BLaER1 (cell line): ENCODE measurements at regions not wholly inside any gene's neighbourhood (a gene's known extent, or its start where the extent isn't known, plus 50 kb on each side); places are given as distances from the start of the nearest gene placed in this dataset.

Source experiments
- H3K27ac ChIP-seq: shearing (Covaris generic); formaldehyde crosslinking; 2 replicates; pipeline ENCODE4 v1.8.1; 2022
- H3K27me3 ChIP-seq: shearing (Covaris generic); formaldehyde crosslinking; 2 replicates; pipeline ENCODE4 v1.8.1; 2022
- H3K36me3 ChIP-seq: shearing (Covaris generic); formaldehyde crosslinking; 2 replicates; pipeline ENCODE4 v1.8.1; 2022
- H3K4me1 ChIP-seq: shearing (Covaris generic); formaldehyde crosslinking; 2 replicates; pipeline ENCODE4 v1.8.1; 2022
- H3K4me2 ChIP-seq: shearing (Covaris generic); formaldehyde crosslinking; 2 replicates; pipeline ENCODE4 v1.8.1; 2022
- H3K4me3 ChIP-seq: shearing (Covaris generic); formaldehyde crosslinking; 2 replicates; pipeline ENCODE4 v1.8.1; 2022
- H3K9ac ChIP-seq: shearing (Covaris generic); formaldehyde crosslinking; 2 replicates; pipeline ENCODE4 v1.8.1; 2022
- H3K9me3 ChIP-seq: shearing (Covaris generic); formaldehyde crosslinking; 2 replicates; pipeline ENCODE4 v1.8.1; 2022
- H4K20me1 ChIP-seq: shearing (Covaris generic); formaldehyde crosslinking; 2 replicates; pipeline ENCODE4 v1.8.1; 2022
- Cebpa-rat ChIP-seq: shearing (Covaris generic); IDR thresholded peaks from 2 replicates; pipeline ENCODE4 v1.8.1; 2022

- Histone ChIP-seq H3K27ac (no peak overlapping the region), H3K36me3 (no peaks in the 10 kb centered on the region), H3K9ac (no peak overlapping the region), H3K27me3 (no peaks in the 10 kb centered on the region), H3K4me1 (no peaks in the 10 kb centered on the region), H3K4me2 (no peak overlapping the region), H3K9me3 (peaks cover 7% of the 10 kb centered on the region), H4K20me1 (no peaks in the 10 kb centered on the region), H3K4me3 (no peak overlapping the region)
- TF ChIP-seq Cebpa-rat = no peak
Measured at GRCh38 chr2:234735829-234736228, 216.0 kb upstream of the SH3BP4 start.

- H3K4me2 ChIP-seq = no peak overlapping the region
- H3K4me3 ChIP-seq = no peak overlapping the region
- H3K36me3 ChIP-seq = no peaks in the 10 kb centered on the region
- H4K20me1 ChIP-seq = no peaks in the 10 kb centered on the region
- no peak overlapping the region for H3K9ac ChIP-seq
- H3K4me1 ChIP-seq = no peaks in the 10 kb centered on the region
- no peak for TF ChIP-seq Cebpa-rat
- H3K9me3 ChIP-seq = peaks cover 7% of the 10 kb centered on the region
- no peak overlapping the region for H3K27ac ChIP-seq
- no peaks in the 10 kb centered on the region for H3K27me3 ChIP-seq
Measured at GRCh38 chr2:234733795-234734600, 217.8 kb upstream of the SH3BP4 start.

- H3K9ac ChIP-seq = no peak overlapping the region
- no peaks in the 10 kb centered on the region for H3K36me3 ChIP-seq
- H3K4me3 ChIP-seq = no peak overlapping the region
- no peaks in the 10 kb centered on the region for H4K20me1 ChIP-seq
- peaks cover 7% of the 10 kb centered on the region for H3K9me3 ChIP-seq
- no peak overlapping the region for H3K4me2 ChIP-seq
- no peak overlapping the region for H3K27ac ChIP-seq
- no peak for TF ChIP-seq Cebpa-rat
- H3K4me1 ChIP-seq = no peaks in the 10 kb centered on the region
- no peaks in the 10 kb centered on the region for H3K27me3 ChIP-seq
Measured at GRCh38 chr2:234733093-234733489, 218.7 kb upstream of the SH3BP4 start.

- H3K27ac ChIP-seq = no peak overlapping the region
- peaks cover 7% of the 10 kb centered on the region for H3K9me3 ChIP-seq
- H3K4me1 ChIP-seq = no peaks in the 10 kb centered on the region
- H3K4me2 ChIP-seq = no peak overlapping the region
- TF ChIP-seq Cebpa-rat = no peak
- no peak overlapping the region for H3K9ac ChIP-seq
- no peak overlapping the region for H3K4me3 ChIP-seq
- no peaks in the 10 kb centered on the region for H4K20me1 ChIP-seq
- no peaks in the 10 kb centered on the region for H3K27me3 ChIP-seq
- no peaks in the 10 kb centered on the region for H3K36me3 ChIP-seq
Measured at GRCh38 chr2:234732404-234733092, 219.3 kb upstream of the SH3BP4 start.

- Histone ChIP-seq H3K9me3 (peaks cover 7% of the 10 kb centered on the region), H4K20me1 (no peaks in the 10 kb centered on the region), H3K27me3 (no peaks in the 10 kb centered on the region), H3K4me2 (no peak overlapping the region), H3K4me3 (no peak overlapping the region), H3K27ac (no peak overlapping the region), H3K9ac (no peak overlapping the region), H3K4me1 (no peaks in the 10 kb centered on the region), H3K36me3 (no peaks in the 10 kb centered on the region)
- TF ChIP-seq Cebpa-rat = no peak
Measured at GRCh38 chr2:234731236-234731635, 220.6 kb upstream of the SH3BP4 start.

GRCh38 chr2:234730066-234730640, 221.7 kb upstream of the SH3BP4 start:
- TF ChIP-seq Cebpa-rat = no peak
- H3K9me3 ChIP-seq = peaks cover 5% of the 10 kb centered on the region
- H3K4me3 ChIP-seq = no peak overlapping the region
- no peaks in the 10 kb centered on the region for H4K20me1 ChIP-seq
- H3K27ac ChIP-seq = no peak overlapping the region
- no peaks in the 10 kb centered on the region for H3K27me3 ChIP-seq
- no peaks in the 10 kb centered on the region for H3K36me3 ChIP-seq
- H3K9ac ChIP-seq = no peak overlapping the region
- no peak overlapping the region for H3K4me2 ChIP-seq
- no peaks in the 10 kb centered on the region for H3K4me1 ChIP-seq

GRCh38 chr2:234725528-234726264, 226.1 kb upstream of the SH3BP4 start:
- Histone ChIP-seq H3K36me3 (no peaks in the 10 kb centered on the region), H3K4me3 (no peak overlapping the region), H3K4me2 (no peak overlapping the region), H3K9me3 (no peaks in the 10 kb centered on the region), H3K4me1 (no peaks in the 10 kb centered on the region), H3K27me3 (no peaks in the 10 kb centered on the region), H3K9ac (no peak overlapping the region), H4K20me1 (no peaks in the 10 kb centered on the region), H3K27ac (no peak overlapping the region)
- no peak for TF ChIP-seq Cebpa-rat

GRCh38 chr2:234724850-234725249, 227.0 kb upstream of the SH3BP4 start:
- Histone ChIP-seq H4K20me1 (no peaks in the 10 kb centered on the region), H3K27me3 (no peaks in the 10 kb centered on the region), H3K9me3 (no peaks in the 10 kb centered on the region), H3K4me3 (no peak overlapping the region), H3K4me2 (no peak overlapping the region), H3K4me1 (no peaks in the 10 kb centered on the region), H3K27ac (no peak overlapping the region), H3K36me3 (no peaks in the 10 kb centered on the region), H3K9ac (no peak overlapping the region)
- no peak for TF ChIP-seq Cebpa-rat

- H4K20me1 ChIP-seq = no peaks in the 10 kb centered on the region
- no peak for TF ChIP-seq Cebpa-rat
Measured at GRCh38 chr2:234723400-234723799, 226.5 kb upstream of the ARL4C start.

More at GRCh38 chr2:234723400-234723799, 226.5 kb upstream of the ARL4C start:
- no peak overlapping the region for H3K4me2 ChIP-seq
- no peak overlapping the region for H3K9ac ChIP-seq
- no peaks in the 10 kb centered on the region for H3K9me3 ChIP-seq
- no peaks in the 10 kb centered on the region for H3K4me1 ChIP-seq
- no peak overlapping the region for H3K4me3 ChIP-seq
- H3K27ac ChIP-seq = no peak overlapping the region
- no peaks in the 10 kb centered on the region for H3K27me3 ChIP-seq
- no peaks in the 10 kb centered on the region for H3K36me3 ChIP-seq
